ENCODE measurements at regions not wholly inside any gene's neighbourhood (a gene's known extent, or its start where the extent isn't known, plus 50 kb on each side); places are given as distances from the start of the nearest gene placed in this dataset.
A peak's percentile ranks its signal among the peaks of the same experiment; 100 is the strongest.

DNA sequence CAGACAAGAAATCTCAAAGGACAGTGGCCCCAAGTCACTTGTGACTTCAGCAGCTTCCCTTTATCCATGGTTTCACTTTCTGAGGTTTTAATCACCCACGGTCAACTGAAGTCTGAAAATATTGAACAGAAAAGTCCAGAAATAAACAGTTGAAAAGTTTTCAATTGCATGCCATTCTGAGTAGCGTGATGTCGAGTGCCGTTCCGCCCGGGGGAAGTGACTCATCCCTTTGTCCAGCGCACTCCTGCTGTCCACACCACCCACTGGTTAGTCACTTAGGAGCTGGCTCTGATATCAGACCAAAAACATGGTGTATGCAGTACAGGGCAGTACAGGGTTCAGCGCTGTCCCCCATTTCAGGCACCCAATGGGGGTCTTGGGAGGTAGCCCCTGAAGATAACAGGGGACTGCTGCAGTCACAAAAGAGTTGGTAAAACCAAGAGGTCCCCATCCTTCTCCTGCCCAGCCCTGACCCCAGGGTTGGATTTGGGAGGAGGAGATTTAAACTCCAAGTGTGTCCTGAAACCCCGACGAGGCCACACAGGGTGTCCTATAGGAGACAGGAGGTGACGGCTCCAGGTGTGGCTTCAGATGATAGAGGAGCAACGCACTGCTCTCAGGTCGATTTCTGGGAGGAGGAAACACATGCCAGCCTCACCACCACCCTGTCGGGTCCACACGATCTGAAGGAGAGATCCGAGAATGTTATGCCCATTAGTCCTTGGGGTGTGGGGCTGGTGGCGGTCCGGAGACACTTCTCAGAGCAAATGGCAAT, 390.1 kb downstream of the CTTN start (continued):
- no peak for TF ChIP-seq TCF7L2 (IDR thresholded peaks at IDR 0.05; ENCODE audit: low read depth, low read length)
- TF ChIP-seq ZNF586 (CRISPR knock-in tag; conservative IDR thresholded peaks at IDR 0.05), result no peak
- TF ChIP-seq FOSL1 (tag; conservative IDR thresholded peaks at IDR 0.05), result peak; percentile 96
- TF ChIP-seq ZNF584 (CRISPR knock-in tag; IDR thresholded peaks at IDR 0.05; ENCODE audit: low read depth), result no peak
- TF ChIP-seq ZKSCAN1 (IDR thresholded peaks at IDR 0.05; ENCODE audit: low read depth, low read length), result no peak
- TF ChIP-seq, protein P1, sequence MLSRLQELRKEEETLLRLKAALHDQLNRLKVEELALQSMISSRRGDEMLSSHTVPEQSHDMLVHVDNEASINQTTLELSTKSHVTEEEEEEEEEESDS (CRISPR knock-in tag; IDR thresholded peaks at IDR 0.05), result no peak
- TF ChIP-seq, protein P2, sequence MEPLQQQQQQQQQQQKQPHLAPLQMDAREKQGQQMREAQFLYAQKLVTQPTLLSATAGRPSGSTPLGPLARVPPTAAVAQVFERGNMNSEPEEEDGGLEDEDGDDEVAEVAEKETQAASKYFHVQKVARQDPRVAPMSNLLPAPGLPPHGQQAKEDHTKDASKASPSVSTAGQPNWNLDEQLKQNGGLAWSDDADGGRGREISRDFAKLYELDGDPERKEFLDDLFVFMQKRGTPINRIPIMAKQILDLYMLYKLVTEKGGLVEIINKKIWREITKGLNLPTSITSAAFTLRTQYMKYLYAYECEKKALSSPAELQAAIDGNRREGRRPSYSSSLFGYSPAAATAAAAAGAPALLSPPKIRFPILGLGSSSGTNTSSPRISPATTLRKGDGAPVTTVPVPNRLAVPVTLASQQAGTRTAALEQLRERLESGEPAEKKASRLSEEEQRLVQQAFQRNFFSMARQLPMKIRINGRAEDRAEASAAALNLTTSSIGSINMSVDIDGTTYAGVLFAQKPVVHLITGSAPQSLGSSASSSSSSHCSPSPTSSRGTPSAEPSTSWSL (CRISPR knock-in tag; IDR thresholded peaks at IDR 0.05; ENCODE audit: borderline replicate concordance), result no peak
- TF ChIP-seq ZBTB8A (IDR thresholded peaks at IDR 0.05; ENCODE audit: partially characterized antibody), result no peak
- TF ChIP-seq TEAD1 (CRISPR knock-in tag; IDR thresholded peaks at IDR 0.05), result no peak
- TF ChIP-seq BHLHE40 (IDR thresholded peaks at IDR 0.05; ENCODE audit: low read length), result peak; percentile 62; the same call in 1 of the 2 replicates
- TF ChIP-seq, protein P3, sequence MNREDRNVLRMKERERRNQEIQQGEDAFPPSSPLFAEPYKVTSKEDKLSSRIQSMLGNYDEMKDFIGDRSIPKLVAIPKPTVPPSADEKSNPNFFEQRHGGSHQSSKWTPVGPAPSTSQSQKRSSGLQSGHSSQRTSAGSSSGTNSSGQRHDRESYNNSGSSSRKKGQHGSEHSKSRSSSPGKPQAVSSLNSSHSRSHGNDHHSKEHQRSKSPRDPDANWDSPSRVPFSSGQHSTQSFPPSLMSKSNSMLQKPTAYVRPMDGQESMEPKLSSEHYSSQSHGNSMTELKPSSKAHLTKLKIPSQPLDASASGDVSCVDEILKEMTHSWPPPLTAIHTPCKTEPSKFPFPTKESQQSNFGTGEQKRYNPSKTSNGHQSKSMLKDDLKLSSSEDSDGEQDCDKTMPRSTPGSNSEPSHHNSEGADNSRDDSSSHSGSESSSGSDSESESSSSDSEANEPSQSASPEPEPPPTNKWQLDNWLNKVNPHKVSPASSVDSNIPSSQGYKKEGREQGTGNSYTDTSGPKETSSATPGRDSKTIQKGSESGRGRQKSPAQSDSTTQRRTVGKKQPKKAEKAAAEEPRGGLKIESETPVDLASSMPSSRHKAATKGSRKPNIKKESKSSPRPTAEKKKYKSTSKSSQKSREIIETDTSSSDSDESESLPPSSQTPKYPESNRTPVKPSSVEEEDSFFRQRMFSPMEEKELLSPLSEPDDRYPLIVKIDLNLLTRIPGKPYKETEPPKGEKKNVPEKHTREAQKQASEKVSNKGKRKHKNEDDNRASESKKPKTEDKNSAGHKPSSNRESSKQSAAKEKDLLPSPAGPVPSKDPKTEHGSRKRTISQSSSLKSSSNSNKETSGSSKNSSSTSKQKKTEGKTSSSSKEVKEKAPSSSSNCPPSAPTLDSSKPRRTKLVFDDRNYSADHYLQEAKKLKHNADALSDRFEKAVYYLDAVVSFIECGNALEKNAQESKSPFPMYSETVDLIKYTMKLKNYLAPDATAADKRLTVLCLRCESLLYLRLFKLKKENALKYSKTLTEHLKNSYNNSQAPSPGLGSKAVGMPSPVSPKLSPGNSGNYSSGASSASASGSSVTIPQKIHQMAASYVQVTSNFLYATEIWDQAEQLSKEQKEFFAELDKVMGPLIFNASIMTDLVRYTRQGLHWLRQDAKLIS (CRISPR knock-in tag; IDR thresholded peaks at IDR 0.05), result no peak
- no peak for TF ChIP-seq RBM14 (IDR thresholded peaks at IDR 0.05; ENCODE audit: borderline replicate concordance, insufficient read depth, low read depth, low read length)
- TF ChIP-seq TCF7 (IDR thresholded peaks at IDR 0.05; ENCODE audit: borderline replicate concordance), result no peak

All from K562 (cell line).